Stromal cell of bone marrow (primary cell): ENCODE measurements at regions not wholly inside any gene's neighbourhood (a gene's known extent, or its start where the extent isn't known, plus 50 kb on each side); places are given as distances from the start of the nearest gene placed in this dataset.

Source experiments
- DNase-seq: peaks from one replicate; pipeline ENCODE4 v3.0.0-alpha.2; 2012; ENCODE audit warnings: low read depth

DNA sequence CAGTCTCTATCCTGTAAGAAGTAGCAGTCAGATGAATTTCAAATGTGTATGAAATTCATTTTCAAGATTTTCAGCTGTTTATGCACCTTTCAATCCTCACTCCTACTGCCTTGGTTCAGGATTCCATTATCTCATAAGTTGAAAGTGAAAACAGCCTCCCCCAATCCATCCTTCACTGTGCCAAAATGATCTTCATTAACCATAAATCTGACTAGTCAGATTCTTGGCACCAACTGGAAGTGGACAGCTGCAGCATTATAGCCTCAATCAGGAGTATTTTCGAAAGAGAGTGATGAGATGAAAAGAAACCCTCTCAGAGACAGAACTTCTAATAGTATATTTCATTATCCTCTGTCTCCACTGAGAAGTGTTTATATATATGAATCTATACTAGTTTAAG, 365.3 kb upstream of the PDGFD start:
- DNase-seq, result no peak

- no peak for DNase-seq
Observed at GRCh38 chr11:104526006-104526405, 362.1 kb upstream of the PDGFD start.

GRCh38 chr11:104525416-104525815, 361.5 kb upstream of the PDGFD start:
- DNase-seq, result no peak

DNA sequence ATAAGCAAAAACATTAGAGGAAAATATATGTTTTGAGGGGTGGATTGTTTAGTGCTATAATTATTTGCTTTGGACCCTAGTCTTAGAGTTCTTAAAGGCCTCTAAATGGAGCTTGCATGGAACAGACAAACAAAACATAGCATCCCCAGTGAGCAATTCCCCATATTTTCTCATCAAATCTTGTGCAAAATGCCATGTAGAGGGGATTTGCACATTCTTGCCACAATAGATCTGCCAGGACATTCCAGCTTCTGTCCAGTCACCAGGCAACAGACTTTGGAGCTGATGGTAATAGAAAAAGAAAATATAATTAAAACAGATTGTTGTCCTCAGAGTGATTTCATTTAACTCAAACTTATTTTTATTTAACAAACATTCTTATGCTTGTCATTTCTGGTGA, 360.3 kb upstream of the PDGFD start:
- DNase-seq, result no peak

- no peak for DNase-seq
Observed at GRCh38 chr11:104523611-104524010, 359.7 kb upstream of the PDGFD start.

- no peak for DNase-seq
Observed at GRCh38 chr11:104522650-104523049, 358.7 kb upstream of the PDGFD start.

GRCh38 chr11:104522123-104522522, 358.2 kb upstream of the PDGFD start:
- no peak for DNase-seq

- DNase-seq, result no peak
Observed at GRCh38 chr11:104510169-104510568, 346.2 kb upstream of the PDGFD start.

GRCh38 chr11:104490182-104490581, 326.2 kb upstream of the PDGFD start:
- no peak for DNase-seq

DNA sequence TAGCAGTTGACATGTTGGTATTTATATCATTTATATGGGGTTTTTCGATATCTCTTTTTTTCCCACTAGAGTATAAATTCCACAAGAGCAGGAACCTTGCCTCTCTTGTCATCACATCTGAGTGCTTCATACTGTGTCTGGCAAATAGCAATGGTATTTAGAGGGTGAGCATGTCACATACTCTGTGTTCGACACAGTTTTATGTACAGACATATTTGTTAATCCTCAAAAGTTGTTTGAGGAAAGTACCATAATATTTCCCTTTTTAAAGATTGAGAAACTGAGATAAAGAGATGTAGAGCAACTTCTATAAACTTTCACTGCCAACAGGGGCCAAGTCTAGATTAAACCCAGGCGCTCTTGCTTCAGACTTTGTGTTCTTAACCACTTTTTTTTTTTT, 324.6 kb upstream of the PDGFD start:
- no peak for DNase-seq

GRCh38 chr11:104487046-104487806, 323.3 kb upstream of the PDGFD start:
- DNase-seq, result no peak

GRCh38 chr11:104484804-104485554, 321.0 kb upstream of the PDGFD start:
- DNase-seq, result no peak

DNA sequence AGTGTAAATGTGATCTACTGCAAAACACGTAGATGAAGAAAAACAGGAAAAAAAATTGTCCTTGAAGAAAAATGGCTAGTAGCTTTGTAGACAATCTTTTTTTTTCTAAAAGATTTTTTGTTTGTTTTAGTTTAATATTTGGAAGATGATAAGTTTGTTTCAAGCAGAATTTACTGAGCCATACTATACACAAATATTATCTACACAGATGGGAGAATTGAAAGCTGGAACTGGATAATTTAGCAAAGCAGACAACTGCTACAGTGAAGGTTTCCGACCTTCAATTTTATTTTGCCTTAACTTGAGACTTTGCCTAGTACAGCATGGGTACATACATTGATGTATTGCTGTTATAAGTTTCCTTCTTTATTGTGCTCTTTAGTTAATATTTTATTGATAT, 313.0 kb upstream of the PDGFD start:
- DNase-seq, result no peak

DNA sequence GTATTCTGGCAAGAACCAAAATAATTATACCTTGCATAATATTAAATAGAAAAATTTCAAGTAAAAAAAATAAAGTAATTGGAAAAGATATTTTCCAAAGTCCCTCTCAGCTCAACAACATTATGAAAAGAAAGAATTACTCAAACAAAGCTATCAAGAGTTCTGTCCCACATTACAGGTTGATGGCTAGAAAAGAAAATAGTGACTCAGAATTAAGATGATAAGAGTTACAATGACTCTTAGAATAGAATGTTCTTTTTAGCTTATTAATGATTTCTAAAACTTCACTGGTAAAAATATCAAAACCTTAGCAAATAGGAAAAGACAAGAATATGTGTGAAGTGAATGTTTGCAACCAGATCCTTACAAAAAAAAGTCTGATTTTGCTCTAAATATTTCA, 312.5 kb upstream of the PDGFD start:
- no peak for DNase-seq

DNA sequence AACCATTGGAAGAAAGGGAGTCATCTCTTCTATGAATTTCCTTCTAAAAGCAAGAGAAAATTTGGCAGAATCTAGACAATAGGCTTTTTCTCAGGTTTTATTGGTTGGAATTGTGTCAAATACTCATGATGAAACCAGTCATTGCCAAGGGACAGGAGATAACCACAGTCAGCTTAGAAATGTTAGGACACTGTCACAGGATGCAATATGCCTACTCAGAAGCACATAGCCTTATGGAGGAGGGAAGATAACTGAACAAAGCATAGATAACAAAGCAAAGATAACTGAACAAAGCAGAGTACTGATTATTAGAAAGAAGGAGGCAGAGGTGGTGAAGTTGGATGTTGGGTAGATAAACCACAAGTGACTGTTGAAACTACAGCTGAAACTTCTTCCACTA, 303.5 kb upstream of the PDGFD start:
- no peak for DNase-seq

DNA sequence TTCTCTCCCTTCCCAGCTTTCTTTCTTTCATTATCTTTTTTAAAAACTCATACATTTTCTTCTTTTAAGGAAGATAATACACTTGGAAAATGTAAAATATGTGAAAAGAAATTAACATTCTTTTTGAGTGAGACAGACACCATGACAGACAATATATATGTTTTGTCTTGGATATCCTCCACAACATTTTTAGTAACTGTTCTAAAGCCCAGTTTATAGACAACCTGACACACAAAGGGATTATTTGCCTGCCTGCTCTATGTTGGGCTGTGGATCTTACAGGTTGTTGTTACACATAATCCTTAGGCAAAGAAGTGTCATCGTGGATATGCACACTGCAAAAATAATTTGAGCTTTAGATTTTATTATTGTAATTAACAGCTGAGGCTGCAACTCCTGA, 301.4 kb upstream of the PDGFD start:
- DNase-seq, result no peak

GRCh38 chr11:104464691-104465090, 300.7 kb upstream of the PDGFD start:
- DNase-seq, result no peak

DNA sequence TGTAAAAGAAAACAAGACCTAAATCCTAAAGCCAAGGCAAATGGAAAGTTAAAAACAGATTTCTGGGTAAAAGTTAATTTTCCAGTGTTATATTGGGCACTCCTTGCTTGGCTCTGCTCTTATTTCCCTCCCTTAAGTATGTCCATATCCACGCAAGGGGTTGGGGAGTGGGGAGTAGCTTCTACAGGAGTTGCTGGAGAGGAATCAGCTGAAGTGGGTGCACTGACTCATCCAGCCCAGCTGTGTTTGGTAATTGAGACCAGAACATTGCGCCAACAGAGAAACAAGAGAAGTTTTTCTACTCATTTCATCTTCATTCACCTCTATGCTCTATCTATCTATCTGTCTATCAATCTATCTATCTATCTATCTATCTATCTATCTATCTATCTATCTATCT, 298.4 kb upstream of the PDGFD start:
- DNase-seq, result peak; percentile 2

DNA sequence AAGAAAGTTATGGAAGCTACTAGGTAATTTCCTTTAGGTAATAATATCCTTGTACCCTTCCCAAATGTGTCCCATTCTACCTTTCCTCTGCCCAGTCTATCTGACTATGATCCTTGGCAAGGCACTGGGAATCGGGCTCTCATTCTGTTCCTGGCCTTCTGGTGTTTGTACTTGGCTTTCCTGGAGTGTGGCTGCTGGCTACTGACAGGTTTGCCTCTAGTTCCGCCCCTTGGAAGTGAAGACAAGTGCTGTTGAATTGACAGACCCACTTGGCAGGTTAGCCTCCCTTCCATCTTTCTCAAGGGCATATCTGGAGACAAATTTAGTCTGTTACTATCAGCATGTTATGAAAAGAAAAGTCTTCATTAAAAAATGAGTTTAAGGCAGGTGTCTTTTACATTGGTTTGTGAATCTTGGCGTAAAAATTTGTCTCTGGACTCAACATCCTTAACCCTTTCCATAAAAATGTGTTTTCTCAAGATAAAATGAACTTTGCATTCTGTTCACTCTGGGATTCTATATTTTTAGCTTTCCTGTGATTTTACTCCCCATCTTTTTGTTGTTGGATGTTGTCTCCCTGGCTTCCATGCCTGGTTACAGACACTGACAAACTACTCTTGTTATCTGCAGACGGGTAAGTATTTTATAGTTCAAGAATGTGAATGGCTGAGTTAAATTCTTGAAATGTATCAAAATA, 287.4 kb upstream of the PDGFD start:
- no peak for DNase-seq

DNA sequence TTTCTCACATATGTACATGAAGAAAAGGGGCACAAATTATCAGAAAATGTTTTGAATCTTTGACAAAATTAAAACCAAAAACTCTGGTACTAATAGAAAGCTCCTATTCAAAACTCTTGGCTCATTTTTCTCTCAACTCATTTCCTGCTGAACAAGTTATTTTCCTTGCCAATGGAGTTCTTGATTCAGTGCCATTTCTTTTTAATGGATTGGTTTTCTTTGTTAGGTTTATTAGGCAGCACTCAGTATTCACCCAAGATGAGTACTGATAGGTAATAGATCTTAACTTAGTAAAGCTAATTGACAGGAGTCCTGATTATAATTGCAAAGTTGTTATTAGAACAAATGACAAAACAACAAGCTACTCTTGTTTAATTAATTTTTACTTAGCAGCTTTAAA, 279.4 kb upstream of the PDGFD start:
- DNase-seq, result no peak

GRCh38 chr11:104442321-104442720, 278.4 kb upstream of the PDGFD start:
- DNase-seq, result no peak

GRCh38 chr11:104435494-104435893, 271.5 kb upstream of the PDGFD start:
- DNase-seq, result no peak

DNA sequence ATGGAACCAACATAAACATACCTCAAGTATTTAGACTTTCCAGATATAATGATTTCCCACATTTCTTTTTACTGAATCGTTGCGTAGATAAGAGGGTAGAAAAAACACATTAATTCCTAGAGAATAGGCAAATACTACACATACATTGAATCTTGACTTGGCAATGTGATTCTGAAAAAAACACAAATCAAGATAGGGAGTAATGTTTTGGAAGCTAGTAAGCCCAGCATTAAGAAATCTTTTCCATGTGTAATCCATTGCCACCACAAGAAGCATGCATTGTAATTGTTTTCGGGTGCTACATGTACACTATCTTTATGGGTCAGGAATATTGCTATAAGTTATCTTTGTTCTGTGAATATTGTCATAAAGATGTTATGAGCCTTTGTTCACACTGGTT, 269.8 kb upstream of the PDGFD start:
- no peak for DNase-seq
